Fibroblast of lung (primary cell): ENCODE measurements at regions not wholly inside any gene's neighbourhood (a gene's known extent, or its start where the extent isn't known, plus 50 kb on each side); places are given as distances from the start of the nearest gene placed in this dataset.

ENCODE experiments used
- DNase-seq, 2 donors: peaks; one replicate each; pipeline versions ENCODE4 v3.0.0 to v3.0.0-alpha.2; 2010; ENCODE audit warnings: low read depth in 2 of 2
- H2AFZ ChIP-seq: 2 replicates; pipeline ENCODE4 v1.5.1; 2012; ENCODE audit warnings: low read length, control low read depth, inconsistent platforms
- H3K27ac ChIP-seq: 2 replicates; pipeline ENCODE4 v1.5.1; 2011; ENCODE audit warnings: low read length, control low read depth; ENCODE audit not compliant: insufficient read depth
- H3K27me3 ChIP-seq: 2 replicates; pipeline ENCODE4 v1.5.1; 2011; ENCODE audit warnings: mild to moderate bottlenecking, low read length; ENCODE audit not compliant: control insufficient read depth, insufficient read depth
- H3K36me3 ChIP-seq: 2 replicates; pipeline ENCODE4 v1.5.1; 2011; ENCODE audit warnings: low read length; ENCODE audit not compliant: control insufficient read depth, insufficient read depth
- H3K4me1 ChIP-seq: 2 replicates; pipeline ENCODE4 v1.5.1; 2011; ENCODE audit warnings: low read length; ENCODE audit not compliant: control insufficient read depth, insufficient read depth; ENCODE audit errors: extremely low read depth
- H3K4me2 ChIP-seq: 2 replicates; pipeline ENCODE4 v1.5.1; 2011; ENCODE audit warnings: low read length, control low read depth; ENCODE audit not compliant: insufficient read depth; ENCODE audit errors: extremely low read depth
- H3K4me3 ChIP-seq, 4 experiments: fragments of 200-600 bp in 1 of 4; sonication (generic) in 1 of 4; replicated peaks in 1 of 4; 2 replicates each; pipeline ENCODE4 v1.5.1; 2011 to 2016; ENCODE audit warnings: low read length in 4 of 4, low read depth in 3 of 4, mild to moderate bottlenecking in 3 of 4, control low read depth in 2 of 4, inconsistent platforms in 1 of 4, mixed read lengths in 1 of 4; ENCODE audit not compliant: insufficient read depth in 1 of 4; ENCODE audit errors: control extremely low read depth in 1 of 4
- H3K79me2 ChIP-seq: 2 replicates; pipeline ENCODE4 v1.5.1; 2012; ENCODE audit warnings: mild to moderate bottlenecking, low read length, inconsistent platforms; ENCODE audit not compliant: control insufficient read depth, insufficient read depth
- H3K9ac ChIP-seq: 2 replicates; pipeline ENCODE4 v1.5.1; 2011; ENCODE audit warnings: mild to moderate bottlenecking, low read length, control low read depth; ENCODE audit not compliant: insufficient read depth
- H3K9me3 ChIP-seq: 2 replicates; pipeline ENCODE4 v1.5.1; 2012; ENCODE audit warnings: low read depth, low read length; ENCODE audit not compliant: control insufficient read depth, insufficient read depth
- H4K20me1 ChIP-seq: 2 replicates; pipeline ENCODE4 v1.5.1; 2011; ENCODE audit warnings: low read length; ENCODE audit not compliant: control insufficient read depth, insufficient read depth; ENCODE audit errors: extremely low read depth
- EZH2 ChIP-seq: IDR thresholded peaks from 2 replicates; pipeline ENCODE4 v1.5.1; 2012; ENCODE audit warnings: low read length, control low read depth, mild to moderate bottlenecking; ENCODE audit errors: missing control alignments
- TF ChIP-seq, protein P1 (sequence below), 2 donors: IDR thresholded peaks in 1 of 2; conservative IDR thresholded peaks in 1 of 2; 1 replicate in 1 of 2; 2 replicates in 1 of 2; pipeline ENCODE4 v1.5.1; 2011 to 2012; ENCODE audit warnings: low read length in 2 of 2, control low read depth in 1 of 2, inconsistent platforms in 1 of 2, low read depth in 1 of 2, mild to moderate bottlenecking in 1 of 2

DNA sequence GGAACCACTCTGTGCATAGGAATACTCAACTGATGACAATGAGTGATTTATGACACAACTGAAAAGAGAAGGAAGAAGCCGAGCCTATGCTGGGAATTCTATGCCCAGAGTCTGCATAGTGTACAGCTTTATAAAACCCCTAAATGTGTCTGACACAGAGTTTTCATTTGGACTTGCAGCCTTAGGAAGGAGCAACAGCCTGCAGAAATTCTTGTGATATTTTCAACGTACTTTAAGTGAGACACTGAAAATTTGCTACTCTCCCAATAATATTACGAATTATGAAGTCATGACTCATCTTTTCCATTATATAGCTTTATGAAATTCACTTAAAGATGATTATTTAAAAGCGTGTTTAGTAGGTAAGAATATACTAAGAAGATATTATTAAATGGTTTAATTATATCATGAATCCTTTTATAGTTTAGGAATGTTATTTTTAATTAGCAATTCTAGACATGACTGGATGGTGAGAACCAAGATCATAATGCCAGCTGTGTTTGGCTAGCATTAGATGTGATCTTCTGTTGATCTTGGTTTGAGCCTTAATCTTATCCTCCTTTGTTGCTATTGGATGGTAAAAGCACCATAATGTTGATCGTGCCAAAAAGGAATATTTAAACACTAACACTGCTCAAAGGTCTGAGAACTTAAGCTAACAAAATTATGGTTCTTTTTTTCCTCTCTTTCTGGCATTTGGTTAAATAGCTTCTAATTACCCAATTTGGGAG lies 785.1 kb upstream of the ADGRL4 start:
- H3K4me1 ChIP-seq = no peaks in the 10 kb centered on the region
- no peaks in the 10 kb centered on the region for H3K36me3 ChIP-seq
- DNase-seq = no peak
- no peak overlapping the region for H3K4me2 ChIP-seq
- no peak for TF ChIP-seq EZH2
- TF ChIP-seq, protein P1, sequence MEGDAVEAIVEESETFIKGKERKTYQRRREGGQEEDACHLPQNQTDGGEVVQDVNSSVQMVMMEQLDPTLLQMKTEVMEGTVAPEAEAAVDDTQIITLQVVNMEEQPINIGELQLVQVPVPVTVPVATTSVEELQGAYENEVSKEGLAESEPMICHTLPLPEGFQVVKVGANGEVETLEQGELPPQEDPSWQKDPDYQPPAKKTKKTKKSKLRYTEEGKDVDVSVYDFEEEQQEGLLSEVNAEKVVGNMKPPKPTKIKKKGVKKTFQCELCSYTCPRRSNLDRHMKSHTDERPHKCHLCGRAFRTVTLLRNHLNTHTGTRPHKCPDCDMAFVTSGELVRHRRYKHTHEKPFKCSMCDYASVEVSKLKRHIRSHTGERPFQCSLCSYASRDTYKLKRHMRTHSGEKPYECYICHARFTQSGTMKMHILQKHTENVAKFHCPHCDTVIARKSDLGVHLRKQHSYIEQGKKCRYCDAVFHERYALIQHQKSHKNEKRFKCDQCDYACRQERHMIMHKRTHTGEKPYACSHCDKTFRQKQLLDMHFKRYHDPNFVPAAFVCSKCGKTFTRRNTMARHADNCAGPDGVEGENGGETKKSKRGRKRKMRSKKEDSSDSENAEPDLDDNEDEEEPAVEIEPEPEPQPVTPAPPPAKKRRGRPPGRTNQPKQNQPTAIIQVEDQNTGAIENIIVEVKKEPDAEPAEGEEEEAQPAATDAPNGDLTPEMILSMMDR (conservative IDR thresholded peaks at IDR 0.05 in 1 of 2, IDR thresholded peaks at IDR 0.05 in 1 of 2; ENCODE audit: low read depth in 1 of 2, low read length in 2 of 2) = no peak
- H3K79me2 ChIP-seq = no peaks in the 10 kb centered on the region
- H3K9me3 ChIP-seq = no peaks in the 10 kb centered on the region
- no peak overlapping the region for H3K27ac ChIP-seq
- H2AFZ ChIP-seq = no peak overlapping the region
- H3K9ac ChIP-seq = no peak overlapping the region
- no peak overlapping the region for H3K4me3 ChIP-seq
- H3K27me3 ChIP-seq = no peaks in the 10 kb centered on the region
- no peaks in the 10 kb centered on the region for H4K20me1 ChIP-seq

DNA sequence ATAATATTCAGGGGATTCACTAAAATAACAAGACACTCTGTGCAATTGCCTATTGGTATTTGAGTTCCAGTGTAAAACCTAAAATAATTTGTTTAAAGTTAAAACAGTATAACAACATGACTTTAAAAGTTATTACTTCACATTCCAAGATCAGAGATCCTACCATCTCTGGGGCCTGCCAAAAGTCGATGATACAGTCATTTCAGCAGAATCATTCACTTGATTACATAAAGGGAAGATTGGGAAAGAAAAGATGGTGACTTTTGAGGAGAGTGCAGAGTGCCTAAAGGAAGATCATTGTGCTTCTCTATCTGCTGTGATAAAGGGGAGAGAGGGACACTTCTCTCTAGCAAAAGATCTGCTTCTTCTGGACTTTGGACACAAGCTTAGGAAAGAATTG lies 784.4 kb upstream of the ADGRL4 start:
- TF ChIP-seq, protein P1 (conservative IDR thresholded peaks at IDR 0.05 in 1 of 2, IDR thresholded peaks at IDR 0.05 in 1 of 2; ENCODE audit: low read depth in 1 of 2, low read length in 2 of 2) = no peak
- no peak for TF ChIP-seq EZH2
- H3K4me1 ChIP-seq = no peaks in the 10 kb centered on the region
- peak in 1 of 2 donors; percentile 10 for DNase-seq

DNA sequence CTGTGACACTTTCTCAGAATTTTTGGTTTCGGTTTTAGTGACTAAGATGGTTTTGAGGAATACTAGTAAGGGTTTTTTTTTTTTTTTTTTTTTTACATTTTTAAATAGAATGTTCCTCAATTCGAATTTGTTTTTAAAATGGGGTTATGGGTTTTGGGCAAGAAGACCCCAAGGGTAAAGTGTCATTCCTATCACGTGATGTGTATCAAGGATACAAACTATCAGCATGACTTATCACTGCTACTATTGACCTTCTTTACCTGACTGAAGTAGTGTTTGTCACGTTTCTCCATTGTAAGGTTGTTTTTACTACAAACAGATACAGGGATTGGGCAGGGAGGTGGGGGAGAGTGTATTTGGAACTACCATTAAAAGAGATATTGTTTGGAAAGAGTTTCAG lies 781.1 kb upstream of the ADGRL4 start:
- no peak for DNase-seq
- Histone ChIP-seq H3K4me3 (no peak overlapping the region), H3K79me2 (no peaks in the 10 kb centered on the region), H3K27ac (no peak overlapping the region), H3K9ac (no peak overlapping the region), H3K27me3 (no peaks in the 10 kb centered on the region), H3K4me1 (no peaks in the 10 kb centered on the region), H3K36me3 (no peaks in the 10 kb centered on the region), H3K4me2 (no peak overlapping the region), H4K20me1 (no peaks in the 10 kb centered on the region), H2AFZ (no peak overlapping the region), H3K9me3 (no peaks in the 10 kb centered on the region)
- TF ChIP-seq, protein P1 (conservative IDR thresholded peaks at IDR 0.05 in 1 of 2, IDR thresholded peaks at IDR 0.05 in 1 of 2; ENCODE audit: low read depth in 1 of 2, low read length in 2 of 2) = no peak
- no peak for TF ChIP-seq EZH2

More for the DNA sequence above, 784.4 kb upstream of the ADGRL4 start:
- no peak overlapping the region for H3K27ac ChIP-seq
- H3K27me3 ChIP-seq = no peaks in the 10 kb centered on the region
- no peaks in the 10 kb centered on the region for H3K79me2 ChIP-seq
- H3K9ac ChIP-seq = no peak overlapping the region
- H3K4me3 ChIP-seq = no peak overlapping the region
- no peak overlapping the region for H3K4me2 ChIP-seq
- no peaks in the 10 kb centered on the region for H4K20me1 ChIP-seq
- H3K9me3 ChIP-seq = no peaks in the 10 kb centered on the region
- no peak overlapping the region for H2AFZ ChIP-seq
- H3K36me3 ChIP-seq = no peaks in the 10 kb centered on the region
